ENCODE measurements at regions not wholly inside any gene's neighbourhood (a gene's known extent, or its start where the extent isn't known, plus 50 kb on each side); places are given as distances from the start of the nearest gene placed in this dataset.

- no peak for DNase-seq
Observed at GRCh38 chr2:180122874-180123273, 115.8 kb upstream of the CWC22 start.

GRCh38 chr2:180115675-180116074 lies 108.6 kb upstream of the CWC22 start:
- DNase-seq, result no peak

- DNase-seq, result no peak
Observed at GRCh38 chr2:180115269-180115668, 108.2 kb upstream of the CWC22 start.

- DNase-seq, result no peak
Observed at GRCh38 chr2:180111901-180112300, 104.8 kb upstream of the CWC22 start.

- no peak for DNase-seq
Observed at GRCh38 chr2:180110469-180110868, 103.4 kb upstream of the CWC22 start.

- no peak for DNase-seq
Observed at GRCh38 chr2:180101846-180102245, 94.7 kb upstream of the CWC22 start.

GRCh38 chr2:180099308-180099707 lies 92.2 kb upstream of the CWC22 start:
- DNase-seq, result no peak

- DNase-seq, result no peak
Observed at GRCh38 chr2:180085144-180085543, 78.0 kb upstream of the CWC22 start.

GRCh38 chr2:180077295-180077906 lies 70.3 kb upstream of the CWC22 start:
- peak; percentile 39 for DNase-seq

GRCh38 chr2:180075870-180076269 lies 68.8 kb upstream of the CWC22 start:
- DNase-seq, result no peak

- DNase-seq, result no peak
Observed at GRCh38 chr2:180071797-180072196, 64.7 kb upstream of the CWC22 start.

GRCh38 chr2:180063494-180064092 lies 56.5 kb upstream of the CWC22 start:
- no peak for DNase-seq

- no peak for DNase-seq
Observed at GRCh38 chr2:180062178-180062577, 55.1 kb upstream of the CWC22 start.

- no peak for DNase-seq
Observed at GRCh38 chr2:180061546-180061945, 54.4 kb upstream of the CWC22 start.

GRCh38 chr2:180061085-180061484 lies 54.0 kb upstream of the CWC22 start:
- no peak for DNase-seq

GRCh38 chr2:180058993-180059392 lies 51.9 kb upstream of the CWC22 start:
- no peak for DNase-seq

GRCh38 chr2:180057706-180058412 lies 50.8 kb upstream of the CWC22 start:
- no peak for DNase-seq

Measured in dermis blood vessel endothelial cell (primary cell).